Stimulated activated memory B cell treated with anti-CD40 and anti-IgM and Interleukin-4, amounts not matched to agents 10 μg/mL and 1 μg/mL and 100 μg/mL, for 72 hours (primary cell): ENCODE measurements at regions not wholly inside any gene's neighbourhood (a gene's known extent, or its start where the extent isn't known, plus 50 kb on each side); places are given as distances from the start of the nearest gene placed in this dataset.
A peak's percentile ranks its signal among the peaks of the same experiment; 100 is the strongest.
"Not testable (repeated sequence)": the region's sequence is repeated elsewhere in the genome, so short reads cannot be mapped to it uniquely, and the experiment has no call there.

ENCODE experiments used
- ATAC-seq: fragments of 150-1000 bp; cut with Tn5 transposase; 2 replicates; pipeline ENCODE4 v1.10.0; 2021
- H3K27ac Mint-ChIP-seq: one replicate; pipeline ENCODE4 v1.8.0; 2022; ENCODE audit warnings: mild to moderate bottlenecking, mixed read lengths
- H3K27me3 Mint-ChIP-seq: one replicate; pipeline ENCODE4 v1.8.0; 2022; ENCODE audit warnings: mixed read lengths
- H3K36me3 Mint-ChIP-seq: one replicate; pipeline ENCODE4 v1.8.0; 2022; ENCODE audit warnings: mixed read lengths
- H3K4me1 Mint-ChIP-seq: one replicate; pipeline ENCODE4 v1.8.0; 2022; ENCODE audit warnings: mixed read lengths
- H3K4me3 Mint-ChIP-seq: one replicate; pipeline ENCODE4 v1.8.0; 2022; ENCODE audit warnings: mild to moderate bottlenecking, moderate library complexity, mixed read lengths
- H3K9me3 Mint-ChIP-seq: one replicate; pipeline ENCODE4 v1.8.0; 2022; ENCODE audit warnings: mixed read lengths

- Mint-ChIP-seq H3K4me3 (no peak overlapping the region), H3K4me1 (no peaks in the 10 kb centered on the region), H3K9me3 (peaks cover 4% of the 10 kb centered on the region), H3K36me3 (no peaks in the 10 kb centered on the region), H3K27me3 (no peaks in the 10 kb centered on the region), H3K27ac (no peak overlapping the region)
- ATAC-seq, result no peak
Observed at GRCh38 chr18:73045037-73045436, 177.2 kb upstream of the NETO1 start.

GRCh38 chr18:73043611-73044010 lies 175.8 kb upstream of the NETO1 start:
- Mint-ChIP-seq H3K27ac (no peak overlapping the region), H3K4me1 (peaks cover 2% of the 10 kb centered on the region), H3K27me3 (no peaks in the 10 kb centered on the region), H3K4me3 (no peak overlapping the region), H3K9me3 (peaks cover 4% of the 10 kb centered on the region), H3K36me3 (no peaks in the 10 kb centered on the region)
- ATAC-seq, result no peak

- no peak overlapping the region for H3K4me3 Mint-ChIP-seq
- H3K36me3 Mint-ChIP-seq, result no peaks in the 10 kb centered on the region
- H3K27ac Mint-ChIP-seq, result no peak overlapping the region
- H3K27me3 Mint-ChIP-seq, result no peaks in the 10 kb centered on the region
- H3K4me1 Mint-ChIP-seq, result peaks cover 6% of the 10 kb centered on the region
- peaks cover 7% of the 10 kb centered on the region for H3K9me3 Mint-ChIP-seq
- ATAC-seq, result no peak
Observed at GRCh38 chr18:73043211-73043610, 175.4 kb upstream of the NETO1 start.

- no peak for ATAC-seq
- Mint-ChIP-seq H3K27ac (no peak overlapping the region), H3K36me3 (no peaks in the 10 kb centered on the region), H3K9me3 (peaks cover 4% of the 10 kb centered on the region), H3K4me3 (no peak overlapping the region), H3K27me3 (no peaks in the 10 kb centered on the region), H3K4me1 (peaks cover 8% of the 10 kb centered on the region)
Observed at GRCh38 chr18:73040247-73040646, 172.5 kb upstream of the NETO1 start.

- Mint-ChIP-seq H3K9me3 (peaks cover 4% of the 10 kb centered on the region), H3K27ac (peak overlapping the region; percentile 53), H3K4me1 (peaks cover 8% of the 10 kb centered on the region), H3K36me3 (no peaks in the 10 kb centered on the region), H3K4me3 (peak overlapping the region; percentile 24), H3K27me3 (no peaks in the 10 kb centered on the region)
- ATAC-seq, result no peak
Observed at GRCh38 chr18:73038336-73038735, 170.5 kb upstream of the NETO1 start.

GRCh38 chr18:73023975-73024374 lies 156.2 kb upstream of the NETO1 start:
- H3K27me3 Mint-ChIP-seq, result no peaks in the 10 kb centered on the region
- no peaks in the 10 kb centered on the region for H3K36me3 Mint-ChIP-seq
- peaks cover 5% of the 10 kb centered on the region for H3K4me1 Mint-ChIP-seq
- H3K9me3 Mint-ChIP-seq, result peaks cover 12% of the 10 kb centered on the region
- H3K4me3 Mint-ChIP-seq, result no peak overlapping the region
- ATAC-seq, result no peak
- no peak overlapping the region for H3K27ac Mint-ChIP-seq

- ATAC-seq, result no peak
- Mint-ChIP-seq H3K27ac (no peak overlapping the region), H3K36me3 (no peaks in the 10 kb centered on the region), H3K4me3 (no peak overlapping the region), H3K27me3 (no peaks in the 10 kb centered on the region), H3K9me3 (peaks cover 8% of the 10 kb centered on the region), H3K4me1 (peaks cover 15% of the 10 kb centered on the region)
Observed at GRCh38 chr18:73009691-73010090, 141.9 kb upstream of the NETO1 start.

GRCh38 chr18:73007915-73008308 lies 140.1 kb upstream of the NETO1 start:
- ATAC-seq, result no peak
- no peak overlapping the region for H3K27ac Mint-ChIP-seq
- no peak overlapping the region for H3K4me3 Mint-ChIP-seq

GRCh38 chr18:73007195-73007914 lies 139.6 kb upstream of the NETO1 start:
- Mint-ChIP-seq H3K9me3 (peaks cover 8% of the 10 kb centered on the region), H3K27me3 (no peaks in the 10 kb centered on the region), H3K27ac (no peak overlapping the region), H3K36me3 (no peaks in the 10 kb centered on the region), H3K4me3 (no peak overlapping the region), H3K4me1 (peaks cover 15% of the 10 kb centered on the region)
- peak; percentile 56 for ATAC-seq

More at GRCh38 chr18:73007915-73008308, 140.1 kb upstream of the NETO1 start:
- peaks cover 8% of the 10 kb centered on the region for H3K9me3 Mint-ChIP-seq
- no peaks in the 10 kb centered on the region for H3K27me3 Mint-ChIP-seq
- peaks cover 15% of the 10 kb centered on the region for H3K4me1 Mint-ChIP-seq
- H3K36me3 Mint-ChIP-seq, result no peaks in the 10 kb centered on the region

GRCh38 chr18:73006331-73006730 lies 138.5 kb upstream of the NETO1 start:
- no peaks in the 10 kb centered on the region for H3K36me3 Mint-ChIP-seq
- peaks cover 15% of the 10 kb centered on the region for H3K4me1 Mint-ChIP-seq
- H3K4me3 Mint-ChIP-seq, result no peak overlapping the region
- ATAC-seq, result no peak
- no peaks in the 10 kb centered on the region for H3K27me3 Mint-ChIP-seq
- H3K9me3 Mint-ChIP-seq, result peaks cover 8% of the 10 kb centered on the region
- H3K27ac Mint-ChIP-seq, result no peak overlapping the region

GRCh38 chr18:73004260-73004659 lies 136.5 kb upstream of the NETO1 start:
- H3K4me1 Mint-ChIP-seq, result peaks cover 9% of the 10 kb centered on the region
- H3K9me3 Mint-ChIP-seq, result peaks cover 2% of the 10 kb centered on the region
- no peak overlapping the region for H3K27ac Mint-ChIP-seq
- no peak overlapping the region for H3K4me3 Mint-ChIP-seq
- ATAC-seq, result no peak
- H3K36me3 Mint-ChIP-seq, result no peaks in the 10 kb centered on the region
- H3K27me3 Mint-ChIP-seq, result no peaks in the 10 kb centered on the region

GRCh38 chr18:72999971-73000607 lies 132.3 kb upstream of the NETO1 start:
- no peak for ATAC-seq
- Mint-ChIP-seq H3K27ac (no peak overlapping the region), H3K4me3 (no peak overlapping the region), H3K36me3 (no peaks in the 10 kb centered on the region), H3K9me3 (peaks cover 2% of the 10 kb centered on the region), H3K4me1 (no peaks in the 10 kb centered on the region), H3K27me3 (no peaks in the 10 kb centered on the region)

- H3K9me3 Mint-ChIP-seq, result peaks cover 2% of the 10 kb centered on the region
- no peak overlapping the region for H3K27ac Mint-ChIP-seq
- no peak for ATAC-seq
- no peaks in the 10 kb centered on the region for H3K36me3 Mint-ChIP-seq
- H3K27me3 Mint-ChIP-seq, result no peaks in the 10 kb centered on the region
- H3K4me3 Mint-ChIP-seq, result no peak overlapping the region
- no peaks in the 10 kb centered on the region for H3K4me1 Mint-ChIP-seq
Observed at GRCh38 chr18:72995558-72995957, 127.8 kb upstream of the NETO1 start.

- H3K4me3 Mint-ChIP-seq, result no peak overlapping the region
- ATAC-seq, result no peak
- no peaks in the 10 kb centered on the region for H3K27me3 Mint-ChIP-seq
- H3K9me3 Mint-ChIP-seq, result peaks cover 2% of the 10 kb centered on the region
- no peaks in the 10 kb centered on the region for H3K4me1 Mint-ChIP-seq
- H3K36me3 Mint-ChIP-seq, result no peaks in the 10 kb centered on the region
- no peak overlapping the region for H3K27ac Mint-ChIP-seq
Observed at GRCh38 chr18:72993250-72993649, 125.5 kb upstream of the NETO1 start.

- no peaks in the 10 kb centered on the region for H3K4me1 Mint-ChIP-seq
- no peaks in the 10 kb centered on the region for H3K36me3 Mint-ChIP-seq
- no peak overlapping the region for H3K27ac Mint-ChIP-seq
Observed at GRCh38 chr18:72991379-72991778, 123.6 kb upstream of the NETO1 start.

GRCh38 chr18:72987570-72987969 lies 119.8 kb upstream of the NETO1 start:
- H3K9me3 Mint-ChIP-seq, H3K27ac Mint-ChIP-seq, ATAC-seq, H3K4me1 Mint-ChIP-seq, H3K4me3 Mint-ChIP-seq, H3K36me3 Mint-ChIP-seq, H3K27me3 Mint-ChIP-seq: not testable (repeated sequence)

More at GRCh38 chr18:72991379-72991778, 123.6 kb upstream of the NETO1 start:
- ATAC-seq, result no peak
- H3K9me3 Mint-ChIP-seq, result no peaks in the 10 kb centered on the region
- no peaks in the 10 kb centered on the region for H3K27me3 Mint-ChIP-seq
- H3K4me3 Mint-ChIP-seq, result no peak overlapping the region
